Natural killer cell (primary cell): ENCODE measurements at regions not wholly inside any gene's neighbourhood (a gene's known extent, or its start where the extent isn't known, plus 50 kb on each side); places are given as distances from the start of the nearest gene placed in this dataset.
"Not testable (repeated sequence)": the region's sequence is repeated elsewhere in the genome, so short reads cannot be mapped to it uniquely, and the experiment has no call there.

Experiments used
- ATAC-seq, 3 donors: fragments of 150-1000 bp in 2 of 3; fragments of 200-7000 bp in 1 of 3; cut with Tn5 transposase; 1 replicate in 1 of 3; 2 replicates in 2 of 3; pipeline ENCODE4 v1.10.0; 2021; ENCODE audit warnings: mild to moderate bottlenecking in 2 of 3, moderate library complexity in 2 of 3
- DNase-seq, 2 donors: peaks; one replicate each; pipeline versions ENCODE4 v3.0.0 to v3.0.0-alpha.2; 2013 to 2021; ENCODE audit warnings: mixed read lengths in 1 of 2
- H3K27ac ChIP-seq: one replicate; pipeline ENCODE4 v1.5.1; 2013; ENCODE audit warnings: mild to moderate bottlenecking, low read length
- H3K27me3 ChIP-seq: one replicate; pipeline ENCODE4 v1.6.1; 2013; ENCODE audit warnings: low read length; ENCODE audit not compliant: control insufficient read depth, insufficient read depth
- H3K36me3 ChIP-seq: one replicate; pipeline ENCODE4 v1.6.1; 2013; ENCODE audit warnings: low read length; ENCODE audit not compliant: control insufficient read depth, insufficient read depth
- H3K4me1 ChIP-seq: one replicate; pipeline ENCODE4 v1.6.1; 2013; ENCODE audit warnings: low read length; ENCODE audit not compliant: control insufficient read depth, insufficient read depth
- H3K4me3 ChIP-seq: one replicate; pipeline ENCODE4 v1.5.1; 2013; ENCODE audit warnings: low read length
- H3K9me3 ChIP-seq: one replicate; pipeline ENCODE4 v1.6.1; 2013; ENCODE audit warnings: low read length; ENCODE audit not compliant: control insufficient read depth, insufficient read depth
- H3K27ac Mint-ChIP-seq, 2 donors: one replicate each; pipeline ENCODE4 v1.8.0; 2022; ENCODE audit warnings: mild to moderate bottlenecking in 2 of 2, mixed read lengths in 2 of 2, moderate library complexity in 1 of 2
- H3K27me3 Mint-ChIP-seq, 2 donors: one replicate each; pipeline ENCODE4 v1.8.0; 2022; ENCODE audit warnings: low read depth in 2 of 2, mixed read lengths in 2 of 2
- H3K36me3 Mint-ChIP-seq: one replicate; pipeline ENCODE4 v1.8.0; 2022; ENCODE audit warnings: mixed read lengths
- H3K4me1 Mint-ChIP-seq, 2 donors: one replicate each; pipeline ENCODE4 v1.8.0; 2022; ENCODE audit warnings: mixed read lengths in 2 of 2
- H3K4me3 Mint-ChIP-seq: one replicate; pipeline ENCODE4 v1.8.0; 2022; ENCODE audit warnings: mild to moderate bottlenecking, moderate library complexity, mixed read lengths
- H3K9me3 Mint-ChIP-seq, 2 donors: one replicate each; pipeline ENCODE4 v1.8.0; 2022; ENCODE audit warnings: mixed read lengths in 2 of 2
- WGBS: methylation state at CpG from one replicate; pipeline ENCODE4 v1.1.7; 2013; ENCODE audit warnings: missing lambda C conversion rate; ENCODE audit not compliant: insufficient coverage; 5-methylcytosine and 5-hydroxymethylcytosine counted together
- intact Hi-C: fragments of 100-400 bp; cut with micrococcal nuclease; formaldehyde crosslinking; loops from one replicate; pipeline ENCODE4 v1.14.2; 2022
- TF ChIP-seq, protein P1 (sequence below): fragments of 200-600 bp; IDR thresholded peaks from one replicate; pipeline ENCODE4 v1.8.0; 2022; ENCODE audit warnings: antibody characterized with exemption

GRCh38 chr3:3951071-3951470, 151.8 kb downstream of the LRRN1 start:
- ATAC-seq, result no peak
- Histone ChIP-seq H3K27ac (no peak overlapping the region), H3K9me3 (no peaks in the 10 kb centered on the region), H3K27me3 (no peaks in the 10 kb centered on the region), H3K36me3 (no peaks in the 10 kb centered on the region), H3K4me3 (no peak overlapping the region), H3K4me1 (no peaks in the 10 kb centered on the region)
- intact Hi-C loops, result no loop called here
- Mint-ChIP-seq H3K9me3 (peaks cover 4 to 9% of the 10 kb centered on the region in 2 donors), H3K4me1 (no peaks in the 10 kb centered on the region), H3K36me3 (no peaks in the 10 kb centered on the region), H3K4me3 (no peak overlapping the region), H3K27ac (no peak overlapping the region), H3K27me3 (no peaks in the 10 kb centered on the region)
- no CpG with 5 or more reads among the region's 1 CpG for WGBS
- no peak for DNase-seq
- TF ChIP-seq, protein P1, sequence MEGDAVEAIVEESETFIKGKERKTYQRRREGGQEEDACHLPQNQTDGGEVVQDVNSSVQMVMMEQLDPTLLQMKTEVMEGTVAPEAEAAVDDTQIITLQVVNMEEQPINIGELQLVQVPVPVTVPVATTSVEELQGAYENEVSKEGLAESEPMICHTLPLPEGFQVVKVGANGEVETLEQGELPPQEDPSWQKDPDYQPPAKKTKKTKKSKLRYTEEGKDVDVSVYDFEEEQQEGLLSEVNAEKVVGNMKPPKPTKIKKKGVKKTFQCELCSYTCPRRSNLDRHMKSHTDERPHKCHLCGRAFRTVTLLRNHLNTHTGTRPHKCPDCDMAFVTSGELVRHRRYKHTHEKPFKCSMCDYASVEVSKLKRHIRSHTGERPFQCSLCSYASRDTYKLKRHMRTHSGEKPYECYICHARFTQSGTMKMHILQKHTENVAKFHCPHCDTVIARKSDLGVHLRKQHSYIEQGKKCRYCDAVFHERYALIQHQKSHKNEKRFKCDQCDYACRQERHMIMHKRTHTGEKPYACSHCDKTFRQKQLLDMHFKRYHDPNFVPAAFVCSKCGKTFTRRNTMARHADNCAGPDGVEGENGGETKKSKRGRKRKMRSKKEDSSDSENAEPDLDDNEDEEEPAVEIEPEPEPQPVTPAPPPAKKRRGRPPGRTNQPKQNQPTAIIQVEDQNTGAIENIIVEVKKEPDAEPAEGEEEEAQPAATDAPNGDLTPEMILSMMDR, result no peak

GRCh38 chr3:3951501-3951900, 152.3 kb downstream of the LRRN1 start:
- intact Hi-C loops, result no loop called here
- no peak overlapping the region for H3K4me3 Mint-ChIP-seq
- peaks cover 4 to 9% of the 10 kb centered on the region in 2 donors for H3K9me3 Mint-ChIP-seq
- H3K27me3 Mint-ChIP-seq, result no peaks in the 10 kb centered on the region
- H3K4me1 ChIP-seq, result no peaks in the 10 kb centered on the region
- H3K36me3 Mint-ChIP-seq, result no peaks in the 10 kb centered on the region
- no peak overlapping the region for H3K4me3 ChIP-seq
- H3K27ac ChIP-seq, result no peak overlapping the region
- 96% methylated on average over 7 of the region's 7 CpGs for WGBS
- DNase-seq, result no peak
- TF ChIP-seq, protein P1, result no peak
- ATAC-seq, result no peak
- H3K27me3 ChIP-seq, result no peaks in the 10 kb centered on the region
- H3K9me3 ChIP-seq, result no peaks in the 10 kb centered on the region
- H3K27ac Mint-ChIP-seq, result no peak overlapping the region
- H3K4me1 Mint-ChIP-seq, result no peaks in the 10 kb centered on the region
- H3K36me3 ChIP-seq, result no peaks in the 10 kb centered on the region

DNA sequence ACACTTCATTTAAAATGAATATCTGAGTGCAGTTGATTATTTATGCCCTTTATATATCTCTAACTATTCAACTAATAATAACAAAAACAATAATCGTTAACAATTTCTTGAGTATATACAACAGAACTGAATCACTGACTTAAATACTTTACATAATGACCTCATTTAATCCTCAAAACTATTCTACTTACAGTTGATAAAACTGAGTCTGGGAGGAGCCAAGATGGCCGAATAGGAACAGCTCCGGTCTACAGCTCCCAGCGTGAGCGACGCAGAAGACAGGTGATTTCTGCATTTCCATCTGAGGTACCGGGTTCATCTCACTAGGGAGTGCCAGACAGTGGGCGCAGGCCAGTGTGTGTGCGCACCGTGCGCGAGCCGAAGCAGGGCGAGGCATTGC, 163.6 kb downstream of the LRRN1 start:
- H3K9me3 ChIP-seq, H3K4me3 Mint-ChIP-seq, H3K4me3 ChIP-seq, H3K27ac Mint-ChIP-seq, H3K36me3 ChIP-seq, H3K9me3 Mint-ChIP-seq, H3K27ac ChIP-seq, DNase-seq, H3K4me1 Mint-ChIP-seq, H3K27me3 Mint-ChIP-seq, H3K36me3 Mint-ChIP-seq, intact Hi-C loops, H3K27me3 ChIP-seq, ATAC-seq, H3K4me1 ChIP-seq: not testable (repeated sequence)
- WGBS, result 100% methylated on average over 1 of the region's 14 CpGs

GRCh38 chr3:3984053-3984452, 184.8 kb downstream of the LRRN1 start:
- H3K9me3 ChIP-seq, result no peaks in the 10 kb centered on the region
- 95% methylated on average over 6 of the region's 6 CpGs for WGBS
- H3K4me3 Mint-ChIP-seq, result no peak overlapping the region
- no peak overlapping the region for H3K27ac ChIP-seq
- H3K36me3 ChIP-seq, result no peaks in the 10 kb centered on the region
- no peaks in the 10 kb centered on the region for H3K9me3 Mint-ChIP-seq
- no peak overlapping the region for H3K4me3 ChIP-seq
- TF ChIP-seq, protein P1, result no peak
- H3K27me3 ChIP-seq, result no peaks in the 10 kb centered on the region
- no peaks in the 10 kb centered on the region for H3K36me3 Mint-ChIP-seq
- no peak for DNase-seq
- H3K27ac Mint-ChIP-seq, result no peak overlapping the region
- H3K4me1 Mint-ChIP-seq, result no peaks in the 10 kb centered on the region
- no peaks in the 10 kb centered on the region for H3K4me1 ChIP-seq
- peaks cover 0 to 2% of the 10 kb centered on the region in 2 donors for H3K27me3 Mint-ChIP-seq
- intact Hi-C loops, result no loop called here
- ATAC-seq, result no peak
